ENCODE measurements at regions not wholly inside any gene's neighbourhood (a gene's known extent, or its start where the extent isn't known, plus 50 kb on each side); places are given as distances from the start of the nearest gene placed in this dataset.
"Not testable (repeated sequence)": the region's sequence is repeated elsewhere in the genome, so short reads cannot be mapped to it uniquely, and the experiment has no call there.

DNA sequence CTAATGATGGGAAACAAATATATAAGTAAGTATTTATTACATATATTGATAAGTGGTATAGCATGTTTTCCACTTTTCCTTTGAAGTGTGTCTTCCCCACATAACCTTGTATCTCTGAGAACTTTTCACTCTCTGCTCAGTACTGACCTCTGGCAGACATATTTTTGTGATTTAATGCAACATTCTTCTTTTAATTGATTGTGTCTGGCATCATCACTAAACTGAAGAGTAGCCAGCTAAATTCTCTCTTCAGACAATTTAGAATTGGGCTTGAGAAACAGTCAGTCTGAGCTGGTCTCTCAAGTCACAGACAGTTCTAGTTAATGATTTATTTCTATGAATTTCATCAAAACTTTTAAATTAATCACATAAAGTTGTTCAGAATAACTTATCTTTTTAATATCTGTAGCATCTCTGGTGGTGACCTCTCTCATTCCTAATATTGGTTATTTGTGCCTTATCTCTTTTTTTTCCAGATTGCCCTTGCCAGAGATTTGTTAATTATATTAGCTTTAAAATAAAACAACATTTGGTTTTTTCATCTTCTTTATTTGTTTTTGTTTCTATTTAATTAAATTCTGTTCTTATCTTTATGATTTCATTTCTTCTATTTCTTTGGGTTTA is 230.0 kb upstream of the VLDLR start:
- H3K9ac ChIP-seq (ENCODE audit: low read depth, low read length); H3K9me3 ChIP-seq (ENCODE audit: control insufficient read depth, insufficient read depth, low read length); H3K4me1 ChIP-seq (ENCODE audit: insufficient read depth, low read length); H3K36me3 ChIP-seq (ENCODE audit: insufficient read depth, low read length): not testable (repeated sequence)

DNA sequence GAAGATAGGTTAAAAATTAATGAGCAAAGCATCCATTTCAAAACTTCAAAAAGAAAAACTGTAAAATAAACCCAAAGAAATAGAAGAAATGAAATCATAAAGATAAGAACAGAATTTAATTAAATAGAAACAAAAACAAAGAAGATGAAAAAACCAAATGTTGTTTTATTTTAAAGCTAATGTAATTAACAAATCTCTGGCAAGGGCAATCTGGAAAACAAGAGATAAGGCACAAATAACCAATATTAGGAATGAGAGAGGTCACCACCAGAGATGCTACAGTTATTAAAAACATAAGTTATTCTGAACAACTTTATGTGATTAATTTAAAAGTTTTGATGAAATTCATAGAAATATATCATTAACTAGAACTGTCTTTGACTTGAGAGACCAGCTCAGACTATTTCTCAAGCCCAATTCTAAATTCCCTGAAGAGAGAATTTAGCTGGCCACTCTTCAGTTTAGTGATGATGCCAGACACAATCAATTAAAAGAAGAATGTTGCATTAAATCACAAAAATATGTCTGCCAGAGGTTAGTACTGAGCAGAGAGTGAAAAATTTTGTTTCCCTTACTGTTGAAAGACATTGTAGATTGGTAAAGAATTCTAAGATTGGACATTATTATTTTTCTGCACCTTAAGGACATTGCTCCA is 227.4 kb upstream of the VLDLR start:
- H3K9me3 ChIP-seq (ENCODE audit: control insufficient read depth, insufficient read depth, low read length); H3K4me1 ChIP-seq (ENCODE audit: insufficient read depth, low read length); H3K36me3 ChIP-seq (ENCODE audit: insufficient read depth, low read length); H3K9ac ChIP-seq (ENCODE audit: low read depth, low read length): not testable (repeated sequence)

DNA sequence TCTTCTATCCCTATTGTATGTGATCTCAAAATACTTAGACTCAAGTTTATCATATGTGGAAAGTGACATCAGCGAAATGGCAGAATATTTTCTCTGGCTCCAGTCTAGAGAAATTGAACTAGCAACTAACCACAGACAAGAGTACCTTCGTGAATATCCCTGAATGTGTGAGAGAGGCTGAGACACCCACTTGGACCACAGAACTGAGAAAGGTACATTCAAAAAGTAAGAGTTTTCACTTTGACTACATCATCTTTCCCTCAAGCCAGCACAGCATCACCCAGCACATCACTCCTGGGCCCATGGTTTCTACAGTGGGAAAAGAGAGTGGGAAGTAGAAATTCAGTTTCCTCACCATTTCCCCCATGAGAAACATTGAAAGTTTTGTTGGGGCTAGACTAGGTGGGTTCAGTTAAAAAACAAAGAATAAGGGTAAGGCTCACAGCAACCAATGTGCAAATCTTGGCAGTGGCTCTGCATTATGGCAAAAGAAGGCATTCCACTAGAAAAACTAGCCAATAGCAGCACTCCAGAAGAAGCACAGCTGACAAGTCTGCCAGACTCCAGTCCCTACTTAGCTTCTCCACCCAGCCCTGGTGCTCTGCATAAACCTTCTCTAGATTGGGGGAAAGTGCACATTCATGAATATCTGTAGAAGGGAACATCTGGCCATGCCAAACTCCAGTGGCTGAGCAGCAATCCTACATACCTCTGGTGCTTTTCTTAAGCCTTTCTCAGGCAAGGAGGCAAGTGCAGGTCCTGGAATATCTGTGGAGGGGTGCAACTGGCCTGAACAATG is 225.6 kb upstream of the VLDLR start:
- H3K4me1 ChIP-seq (ENCODE audit: insufficient read depth, low read length), result no peaks in the 10 kb centered on the region
- no peaks in the 10 kb centered on the region for H3K9me3 ChIP-seq (ENCODE audit: control insufficient read depth, insufficient read depth, low read length)
- no peak overlapping the region for H3K9ac ChIP-seq (ENCODE audit: low read depth, low read length)
- H3K36me3 ChIP-seq (ENCODE audit: insufficient read depth, low read length), result no peaks in the 10 kb centered on the region

DNA sequence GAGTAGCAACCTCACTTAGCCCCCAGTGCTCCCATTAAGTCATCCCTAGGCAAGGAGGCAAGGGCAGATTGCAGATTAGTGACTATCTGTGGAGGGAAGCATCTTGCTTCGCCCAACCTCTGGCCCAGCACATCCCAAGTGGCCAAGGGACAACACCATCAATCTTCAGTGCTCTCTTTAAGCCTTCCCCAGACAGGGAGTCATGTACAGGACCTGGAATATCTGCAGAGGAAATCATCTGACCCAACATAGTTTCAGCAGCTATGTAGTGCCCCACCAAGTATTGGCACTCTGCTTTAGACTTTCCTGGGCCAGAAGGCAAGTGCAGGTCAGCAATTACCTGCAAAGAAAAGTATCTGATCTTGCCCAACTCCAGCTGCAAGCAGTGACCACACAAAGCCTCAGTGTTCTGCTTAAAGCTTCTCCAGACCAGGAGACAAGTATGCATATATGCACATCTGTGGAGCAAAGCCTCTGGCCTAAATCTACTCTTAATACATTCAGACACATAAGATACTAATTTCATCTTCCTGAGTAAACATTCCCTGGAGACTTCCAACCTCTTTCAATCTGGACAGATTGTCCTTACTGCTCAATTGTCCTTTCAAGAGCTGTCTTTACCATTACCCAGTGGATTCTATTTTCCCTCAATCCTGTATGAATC is 224.8 kb upstream of the VLDLR start:
- H3K4me1 ChIP-seq (ENCODE audit: insufficient read depth, low read length), result no peaks in the 10 kb centered on the region
- H3K36me3 ChIP-seq (ENCODE audit: insufficient read depth, low read length), result no peaks in the 10 kb centered on the region
- H3K9me3 ChIP-seq (ENCODE audit: control insufficient read depth, insufficient read depth, low read length), result no peaks in the 10 kb centered on the region

DNA sequence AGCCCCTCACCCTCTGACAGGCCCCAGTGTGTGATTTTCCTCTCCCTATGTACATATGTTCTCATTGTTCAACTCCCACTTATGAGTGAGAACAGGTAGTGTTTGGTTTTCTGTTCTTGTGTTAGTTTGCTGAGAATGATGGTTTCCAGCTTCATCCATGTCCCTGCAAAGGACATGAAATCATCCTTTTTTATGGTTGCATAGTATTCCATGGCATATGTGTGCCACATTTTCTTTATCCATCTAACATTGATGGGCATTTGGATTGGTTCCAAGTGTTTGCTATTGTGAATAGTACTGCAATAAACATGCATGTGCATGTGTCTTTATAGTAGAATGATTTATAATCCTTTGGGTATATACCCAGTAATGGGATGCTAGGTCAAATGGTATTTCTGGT is 223.7 kb upstream of the VLDLR start:
- H3K9me3 ChIP-seq (ENCODE audit: control insufficient read depth, insufficient read depth, low read length); H3K9ac ChIP-seq (ENCODE audit: low read depth, low read length); H3K36me3 ChIP-seq (ENCODE audit: insufficient read depth, low read length): not testable (repeated sequence)

More for the DNA sequence above, 224.8 kb upstream of the VLDLR start:
- H3K9ac ChIP-seq (ENCODE audit: low read depth, low read length), result no peak overlapping the region

DNA sequence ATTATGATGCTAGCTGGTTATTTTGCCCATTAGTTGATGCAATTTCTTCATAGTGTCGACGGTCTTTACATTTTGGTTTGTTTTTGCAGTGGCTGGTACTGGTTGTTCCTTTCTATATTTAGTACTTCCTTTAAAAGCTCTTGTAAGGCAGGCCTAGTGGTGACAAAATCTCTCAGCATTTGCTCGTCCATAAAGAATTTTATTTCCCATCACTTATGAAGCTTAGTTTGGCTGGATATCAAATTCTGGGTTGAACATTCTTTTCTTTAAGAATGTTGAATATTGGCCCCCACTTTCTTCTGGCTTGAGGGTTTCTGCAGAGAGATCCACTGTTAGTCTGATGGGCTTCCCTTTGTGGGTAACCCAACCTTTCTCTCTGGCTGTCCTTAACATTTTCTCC is 219.8 kb upstream of the VLDLR start:
- not testable (repeated sequence) for H3K36me3 ChIP-seq (ENCODE audit: insufficient read depth, low read length); H3K9ac ChIP-seq (ENCODE audit: low read depth, low read length); H3K9me3 ChIP-seq (ENCODE audit: control insufficient read depth, insufficient read depth, low read length); H3K4me1 ChIP-seq (ENCODE audit: insufficient read depth, low read length)

More for the DNA sequence above, 223.7 kb upstream of the VLDLR start:
- H3K4me1 ChIP-seq (ENCODE audit: insufficient read depth, low read length), result not testable (repeated sequence)

DNA sequence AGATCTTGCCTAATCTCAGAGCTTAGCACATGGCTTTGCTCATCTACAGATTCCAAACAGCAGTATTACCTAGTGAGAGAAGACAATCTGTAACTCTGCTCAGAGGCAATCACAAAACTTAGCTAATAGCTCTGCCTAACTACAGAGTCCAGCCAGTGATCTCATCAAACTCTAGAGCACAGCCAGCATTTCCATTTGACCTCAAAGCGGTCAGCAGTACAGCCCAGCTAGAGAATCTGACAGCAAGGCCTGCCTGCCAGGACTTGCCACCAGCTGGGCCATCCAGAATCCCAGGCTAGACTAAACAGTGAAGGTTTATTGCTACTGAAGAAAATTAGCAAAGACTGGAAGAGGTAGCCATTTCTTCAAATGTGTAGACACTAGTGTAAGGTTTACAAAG is 217.9 kb upstream of the VLDLR start:
- no peaks in the 10 kb centered on the region for H3K36me3 ChIP-seq (ENCODE audit: insufficient read depth, low read length)
- H3K9me3 ChIP-seq (ENCODE audit: control insufficient read depth, insufficient read depth, low read length), result no peaks in the 10 kb centered on the region; the same call in 1 of the 2 replicates
- H3K4me1 ChIP-seq (ENCODE audit: insufficient read depth, low read length), result no peaks in the 10 kb centered on the region
- H3K9ac ChIP-seq (ENCODE audit: low read depth, low read length), result no peak overlapping the region

DNA sequence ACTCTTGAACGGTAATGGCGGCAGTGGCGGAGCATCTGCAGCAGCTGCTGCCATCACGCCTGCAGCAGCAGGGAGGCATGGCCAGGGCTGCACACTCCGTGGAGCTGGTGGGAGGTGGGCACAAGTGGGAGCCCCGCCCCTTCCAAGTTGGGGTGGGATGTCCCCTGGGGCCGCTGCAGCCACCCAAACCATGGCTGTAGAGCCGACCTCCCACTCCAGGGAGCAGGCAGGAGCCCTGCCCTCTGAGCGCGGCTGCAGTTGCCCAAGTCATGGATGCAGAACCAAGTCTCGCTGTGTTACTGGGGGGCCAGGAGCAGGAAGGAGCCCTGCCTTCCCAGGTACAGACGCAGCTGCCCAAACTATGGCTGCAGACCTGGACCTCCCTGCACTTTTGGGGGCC is 215.3 kb upstream of the VLDLR start:
- Histone ChIP-seq H3K36me3 (ENCODE audit: insufficient read depth, low read length) (no peaks in the 10 kb centered on the region), H3K9me3 (ENCODE audit: control insufficient read depth, insufficient read depth, low read length) (no peaks in the 10 kb centered on the region; the same call in 1 of the 2 replicates), H3K9ac (ENCODE audit: low read depth, low read length) (no peak overlapping the region), H3K4me1 (ENCODE audit: insufficient read depth, low read length) (peaks cover 3% of the 10 kb centered on the region; the same call in 1 of the 2 replicates)

DNA sequence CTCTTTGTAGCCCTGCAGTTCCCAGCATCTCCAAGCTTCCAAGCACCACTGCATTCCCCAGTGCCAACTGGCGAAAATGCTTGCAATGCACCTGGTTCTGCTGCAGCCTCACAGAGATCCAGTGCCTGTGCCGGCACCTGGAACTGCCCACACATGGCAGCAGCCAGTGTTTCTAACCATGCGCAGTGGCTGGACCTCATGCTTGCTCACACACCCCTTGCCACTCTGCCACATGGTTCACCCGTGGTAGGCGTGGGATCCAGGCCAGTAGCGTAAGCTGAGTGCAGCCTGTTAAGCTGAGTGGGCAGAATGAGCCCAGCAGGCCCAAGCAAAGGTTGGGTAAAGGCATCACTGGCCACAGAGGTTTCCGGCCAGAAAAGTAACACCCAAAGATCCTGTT is 214.1 kb upstream of the VLDLR start:
- no peaks in the 10 kb centered on the region for H3K36me3 ChIP-seq (ENCODE audit: insufficient read depth, low read length)
- H3K9me3 ChIP-seq (ENCODE audit: control insufficient read depth, insufficient read depth, low read length), result no peaks in the 10 kb centered on the region; the same call in 1 of the 2 replicates
- peaks cover 15% of the 10 kb centered on the region for H3K4me1 ChIP-seq (ENCODE audit: insufficient read depth, low read length)
- H3K9ac ChIP-seq (ENCODE audit: low read depth, low read length), result no peak overlapping the region

DNA sequence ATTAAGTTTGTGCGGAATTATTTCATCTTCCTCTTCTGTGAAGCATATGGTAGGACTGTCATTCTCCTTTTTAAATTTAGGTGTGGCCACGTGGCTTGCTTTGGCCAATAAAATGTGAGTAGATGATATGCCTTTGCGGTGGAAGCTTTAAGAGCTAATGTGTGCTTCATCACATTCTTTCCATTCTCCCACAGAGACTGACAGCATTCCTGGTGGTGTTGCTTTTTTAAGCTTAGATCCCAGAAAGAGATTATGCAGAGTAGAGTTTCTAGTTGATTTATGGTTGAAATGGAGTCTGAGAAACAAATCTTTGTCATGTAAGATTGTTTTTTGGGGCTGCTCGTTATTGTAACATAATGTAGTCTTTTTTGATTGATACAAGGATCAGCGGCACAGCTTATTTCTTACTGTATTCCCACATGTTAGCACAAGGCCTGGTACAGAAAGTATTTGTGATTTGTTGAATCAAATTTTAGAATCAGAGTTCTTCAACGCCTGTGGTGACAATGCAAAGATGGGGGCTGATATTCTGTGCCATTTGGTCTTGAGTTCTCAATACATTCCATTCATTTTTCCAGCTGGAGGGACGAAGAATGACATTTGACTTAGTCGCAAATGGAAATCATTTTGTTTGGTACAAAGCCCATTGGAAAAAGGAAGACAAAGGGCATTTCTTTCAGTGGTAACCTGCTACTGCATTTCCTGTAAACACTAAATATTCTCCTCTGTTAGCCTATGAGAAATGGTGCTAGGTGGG is 209.9 kb upstream of the VLDLR start:
- Histone ChIP-seq H3K36me3 (ENCODE audit: insufficient read depth, low read length) (no peaks in the 10 kb centered on the region), H3K4me1 (ENCODE audit: insufficient read depth, low read length) (peaks cover 22% of the 10 kb centered on the region), H3K9me3 (ENCODE audit: control insufficient read depth, insufficient read depth, low read length) (no peaks in the 10 kb centered on the region), H3K9ac (ENCODE audit: low read depth, low read length) (no peak overlapping the region)

DNA sequence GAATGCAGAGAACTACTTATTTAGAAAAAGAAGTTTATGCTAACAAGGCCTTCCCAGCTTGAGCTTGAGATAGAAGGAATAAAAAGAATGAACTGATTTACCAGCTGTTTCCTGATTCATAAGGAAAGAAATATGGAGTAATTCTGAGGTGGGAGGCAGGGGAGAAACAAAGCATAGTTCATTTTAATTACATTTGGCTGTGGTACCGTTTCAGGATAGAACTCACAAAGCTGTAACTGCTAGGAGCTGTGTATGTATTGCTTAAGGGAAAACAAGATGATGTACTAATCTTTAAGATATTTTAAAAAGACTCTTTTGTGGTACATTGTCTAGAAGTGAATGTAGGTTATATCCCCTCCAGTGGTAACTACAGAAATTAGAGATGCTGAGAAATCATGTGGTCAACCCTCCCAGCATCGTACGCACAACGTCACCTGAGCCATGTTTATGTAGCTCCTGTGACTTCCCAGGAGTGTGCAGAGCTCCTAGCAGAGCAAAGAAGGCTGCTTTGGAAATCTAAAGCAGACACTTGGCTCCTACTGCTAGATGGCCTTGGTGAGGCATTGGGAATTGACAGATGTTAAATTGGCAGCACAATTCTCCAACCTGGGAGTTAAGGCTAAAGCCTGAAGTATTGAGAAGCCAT is 208.3 kb upstream of the VLDLR start:
- Histone ChIP-seq H3K9me3 (ENCODE audit: control insufficient read depth, insufficient read depth, low read length) (no peaks in the 10 kb centered on the region), H3K36me3 (ENCODE audit: insufficient read depth, low read length) (no peaks in the 10 kb centered on the region), H3K9ac (ENCODE audit: low read depth, low read length) (no peak overlapping the region), H3K4me1 (ENCODE audit: insufficient read depth, low read length) (peaks cover 26% of the 10 kb centered on the region)

DNA sequence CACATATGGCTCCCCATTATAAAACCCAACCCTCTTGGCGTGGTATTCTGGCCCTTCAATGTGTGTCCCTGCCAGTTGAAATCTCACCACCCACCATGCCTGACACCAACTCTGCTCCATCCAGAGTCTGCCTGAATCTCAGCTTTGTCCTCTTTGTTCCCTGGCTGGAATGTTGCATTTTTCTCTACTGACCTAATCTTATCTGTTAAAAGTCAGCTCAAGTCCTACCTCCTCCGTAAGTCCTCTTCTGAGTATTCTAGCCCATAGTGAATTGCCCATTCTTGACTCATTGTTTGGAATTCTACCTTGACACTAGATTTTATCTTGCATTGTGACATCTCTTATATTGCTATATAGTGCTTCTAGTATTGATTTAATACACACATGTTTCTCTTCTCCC is 207.1 kb upstream of the VLDLR start:
- Histone ChIP-seq H3K36me3 (ENCODE audit: insufficient read depth, low read length) (no peaks in the 10 kb centered on the region), H3K9me3 (ENCODE audit: control insufficient read depth, insufficient read depth, low read length) (no peaks in the 10 kb centered on the region), H3K4me1 (ENCODE audit: insufficient read depth, low read length) (peaks cover 35% of the 10 kb centered on the region), H3K9ac (ENCODE audit: low read depth, low read length) (no peak overlapping the region)

DNA sequence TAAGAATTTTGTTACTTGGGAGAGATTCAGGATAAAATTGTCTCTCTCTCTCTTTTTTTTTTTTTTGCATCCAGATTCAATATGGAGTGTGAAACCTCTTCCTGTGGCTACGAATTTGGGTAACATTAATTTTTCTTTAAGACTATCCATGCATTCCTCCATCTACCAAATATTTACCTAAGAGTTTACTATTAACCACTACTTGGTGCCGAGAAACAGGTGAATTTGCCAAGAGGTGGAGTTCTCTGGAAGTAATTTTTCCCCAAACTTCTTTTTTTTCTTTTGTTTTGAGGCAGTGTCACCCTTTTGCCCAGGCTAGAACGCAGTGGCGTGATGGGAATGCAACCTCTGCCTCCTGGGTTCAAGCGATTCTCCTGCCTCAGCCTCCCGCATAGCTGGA is 206.3 kb upstream of the VLDLR start:
- H3K9me3 ChIP-seq (ENCODE audit: control insufficient read depth, insufficient read depth, low read length), result no peaks in the 10 kb centered on the region
- no peaks in the 10 kb centered on the region for H3K36me3 ChIP-seq (ENCODE audit: insufficient read depth, low read length)
- no peak overlapping the region for H3K9ac ChIP-seq (ENCODE audit: low read depth, low read length)
- peaks cover 36% of the 10 kb centered on the region for H3K4me1 ChIP-seq (ENCODE audit: insufficient read depth, low read length)

DNA sequence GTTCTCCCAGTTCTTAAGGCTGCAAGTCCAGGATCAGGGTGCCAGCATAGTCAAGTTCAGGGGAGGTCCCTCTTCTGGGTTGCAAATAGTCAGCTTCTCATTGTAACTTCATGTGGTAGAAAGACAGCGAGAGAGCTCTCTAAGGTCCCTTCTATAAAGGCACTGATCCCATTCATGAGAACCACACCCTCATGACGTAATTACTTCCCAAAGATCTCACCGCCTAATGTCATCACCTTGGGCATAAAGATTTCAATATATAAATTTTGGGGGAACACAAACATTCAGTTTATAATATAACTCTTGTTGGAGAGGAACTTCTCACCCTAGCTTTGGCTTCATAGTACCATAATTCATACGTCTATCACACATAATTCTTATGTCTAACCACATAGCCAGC is 203.9 kb upstream of the VLDLR start:
- Histone ChIP-seq H3K9me3 (ENCODE audit: control insufficient read depth, insufficient read depth, low read length) (no peaks in the 10 kb centered on the region), H3K9ac (ENCODE audit: low read depth, low read length) (no peak overlapping the region), H3K36me3 (ENCODE audit: insufficient read depth, low read length) (no peaks in the 10 kb centered on the region), H3K4me1 (ENCODE audit: insufficient read depth, low read length) (peaks cover 26% of the 10 kb centered on the region)

Data from ES-I3 (cell line).